ENCODE measurements at regions not wholly inside any gene's neighbourhood (a gene's known extent, or its start where the extent isn't known, plus 50 kb on each side); places are given as distances from the start of the nearest gene placed in this dataset.

DNA sequence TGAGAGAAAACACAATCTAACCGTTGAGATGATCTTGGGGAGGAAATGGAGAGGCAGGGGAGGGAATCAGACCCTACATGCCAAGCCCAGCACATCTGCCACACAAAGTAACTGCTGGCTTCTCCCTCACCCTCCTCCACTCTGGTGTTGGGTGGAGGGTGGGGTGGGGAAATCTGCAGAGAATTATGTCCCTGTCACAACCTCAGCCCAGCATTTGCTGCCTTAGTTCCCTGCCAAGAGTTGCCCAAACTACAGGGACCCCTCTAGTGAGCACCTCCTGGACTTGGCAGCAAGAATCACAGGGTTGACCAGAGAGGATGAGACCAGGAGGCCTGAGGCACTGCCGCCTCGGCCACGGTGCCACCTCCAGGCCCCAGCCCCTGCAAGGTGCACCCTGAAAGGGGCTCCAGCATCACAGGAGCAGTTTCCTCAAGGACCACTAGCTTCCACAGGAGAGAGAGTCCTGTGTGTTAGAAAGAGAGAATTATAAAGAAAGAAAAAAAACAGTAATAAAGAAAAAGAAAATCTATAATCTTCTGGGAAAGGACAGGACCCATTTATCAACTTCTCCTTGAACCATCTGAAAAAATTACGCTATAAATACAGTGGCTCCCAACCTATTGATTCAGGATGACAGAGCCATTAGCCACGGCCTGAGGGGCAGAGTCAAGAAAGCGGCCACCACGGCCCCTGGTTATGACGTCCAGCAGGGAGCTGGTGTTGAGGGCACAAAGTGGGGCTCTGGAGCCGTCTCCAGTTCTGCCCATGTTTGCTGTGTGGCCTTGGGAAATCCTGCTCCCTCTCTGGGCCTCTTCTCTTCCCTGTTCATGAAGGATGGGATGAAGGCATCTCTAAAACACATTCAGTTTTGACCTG, 451.7 kb downstream of the MATN1 start:
- no peak for FAIRE-seq
- 9% methylated on average over 8 of the region's 10 CpGs for WGBS (ENCODE audit: missing lambda C conversion rate)

DNA sequence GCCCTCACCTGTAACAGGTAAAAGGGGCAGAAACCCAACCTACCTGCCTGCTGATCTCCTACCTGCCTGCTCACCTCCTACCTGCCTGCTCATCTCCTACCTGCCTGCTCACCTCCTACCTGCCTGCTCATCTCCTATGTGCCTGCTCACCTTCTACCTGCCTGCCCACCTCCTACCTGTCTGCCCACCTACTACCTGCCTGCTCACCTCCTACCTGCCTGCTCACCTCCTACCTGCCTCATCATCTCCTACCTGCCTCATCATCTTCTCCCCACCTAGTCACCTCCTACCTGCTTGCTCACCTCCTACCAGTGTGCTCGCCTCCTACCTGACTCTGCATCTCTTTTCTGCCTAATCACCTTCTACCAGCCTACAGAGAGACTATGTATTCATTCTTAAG, 452.9 kb downstream of the MATN1 start:
- ChIA-PET POLR2A (no interaction called here), CTCF (no interaction called here)
- TF ChIP-seq FOSL2 (IDR thresholded peaks at IDR 0.05): no peak
- no peak for TF ChIP-seq FOSL2 (CRISPR knock-in tag; IDR thresholded peaks at IDR 0.05)
- FAIRE-seq: no peak
- no peak overlapping the region for H3K27ac ChIP-seq
- H3K4me2 ChIP-seq: no peak overlapping the region
- 24% methylated on average over 1 of the region's 1 CpG for WGBS (ENCODE audit: missing lambda C conversion rate)
- H3K4me3 ChIP-seq: no peak overlapping the region
- no peak for ATAC-seq
- no peak for DNase-seq (ENCODE audit: low read depth in 1 of 2, low spot score in 1 of 2)
- H3K4me1 ChIP-seq: no peaks in the 10 kb centered on the region
- no peaks in the 10 kb centered on the region for H3K9me3 ChIP-seq

More for the DNA sequence above, 451.7 kb downstream of the MATN1 start:
- ATAC-seq (no peak), DNase-seq (ENCODE audit: low read depth in 1 of 2, low spot score in 1 of 2) (no peak)
- ChIA-PET CTCF (no interaction called here), POLR2A (no interaction called here)
- TF ChIP-seq GATA3 (IDR thresholded peaks at IDR 0.05; ENCODE audit: borderline replicate concordance): no peak
- no peak for TF ChIP-seq RAD21 (conservative IDR thresholded peaks at IDR 0.05 in 1 of 2, IDR thresholded peaks at IDR 0.05 in 1 of 2)
- TF ChIP-seq RNF2 (IDR thresholded peaks at IDR 0.05; ENCODE audit: borderline replicate concordance, low read depth): no peak
- no peak for TF ChIP-seq KDM1A (IDR thresholded peaks at IDR 0.05; ENCODE audit: low read depth)
- TF ChIP-seq ZSCAN20 (CRISPR knock-in tag; IDR thresholded peaks at IDR 0.05): no peak
- no peak for TF ChIP-seq HOXB5 (CRISPR knock-in tag; IDR thresholded peaks at IDR 0.05)
- no peak for TF ChIP-seq NFE2L2 (conservative IDR thresholded peaks at IDR 0.05; ENCODE audit: low read length)
- TF ChIP-seq POLR2AphosphoS2 (conservative IDR thresholded peaks at IDR 0.05; ENCODE audit: low read length): no peak
- no peak for TF ChIP-seq JUNB (IDR thresholded peaks at IDR 0.05)
- no peak for TF ChIP-seq HOXA7 (CRISPR knock-in tag; IDR thresholded peaks at IDR 0.05)
- no peak for TF ChIP-seq TP53 (CRISPR knock-in tag; IDR thresholded peaks at IDR 0.05)
- TF ChIP-seq ZNF302 (CRISPR knock-in tag; IDR thresholded peaks at IDR 0.05): no peak
- no peak for TF ChIP-seq FOSB (CRISPR knock-in tag; IDR thresholded peaks at IDR 0.05)
- Histone ChIP-seq H3K4me3 (no peak overlapping the region), H3K4me2 (no peak overlapping the region), H3K9me3 (no peaks in the 10 kb centered on the region), H3K27ac (no peak overlapping the region), H3K4me1 (no peaks in the 10 kb centered on the region)

- no peaks in the 10 kb centered on the region for H3K4me1 ChIP-seq
- no peak overlapping the region for H3K4me3 ChIP-seq
- WGBS (ENCODE audit: missing lambda C conversion rate): 9% methylated on average over 4 of the region's 4 CpGs
- POLR2A ChIA-PET: no interaction called here
- H3K9me3 ChIP-seq: no peaks in the 10 kb centered on the region
- H3K4me2 ChIP-seq: no peak overlapping the region
- TF ChIP-seq, protein P1, sequence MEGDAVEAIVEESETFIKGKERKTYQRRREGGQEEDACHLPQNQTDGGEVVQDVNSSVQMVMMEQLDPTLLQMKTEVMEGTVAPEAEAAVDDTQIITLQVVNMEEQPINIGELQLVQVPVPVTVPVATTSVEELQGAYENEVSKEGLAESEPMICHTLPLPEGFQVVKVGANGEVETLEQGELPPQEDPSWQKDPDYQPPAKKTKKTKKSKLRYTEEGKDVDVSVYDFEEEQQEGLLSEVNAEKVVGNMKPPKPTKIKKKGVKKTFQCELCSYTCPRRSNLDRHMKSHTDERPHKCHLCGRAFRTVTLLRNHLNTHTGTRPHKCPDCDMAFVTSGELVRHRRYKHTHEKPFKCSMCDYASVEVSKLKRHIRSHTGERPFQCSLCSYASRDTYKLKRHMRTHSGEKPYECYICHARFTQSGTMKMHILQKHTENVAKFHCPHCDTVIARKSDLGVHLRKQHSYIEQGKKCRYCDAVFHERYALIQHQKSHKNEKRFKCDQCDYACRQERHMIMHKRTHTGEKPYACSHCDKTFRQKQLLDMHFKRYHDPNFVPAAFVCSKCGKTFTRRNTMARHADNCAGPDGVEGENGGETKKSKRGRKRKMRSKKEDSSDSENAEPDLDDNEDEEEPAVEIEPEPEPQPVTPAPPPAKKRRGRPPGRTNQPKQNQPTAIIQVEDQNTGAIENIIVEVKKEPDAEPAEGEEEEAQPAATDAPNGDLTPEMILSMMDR (IDR thresholded peaks at IDR 0.05): no peak
- TF ChIP-seq RCOR1 (IDR thresholded peaks at IDR 0.05; ENCODE audit: low read depth, low read length) (no peak), BHLHE40 (IDR thresholded peaks at IDR 0.05; ENCODE audit: low read depth, low read length) (no peak), MYC (IDR thresholded peaks at IDR 0.05; ENCODE audit: borderline replicate concordance, low read length) (no peak)
- no peak for FAIRE-seq
- H3K27ac ChIP-seq: no peak overlapping the region
- DNase-seq (ENCODE audit: low read depth in 1 of 2, low spot score in 1 of 2): no peak
- CTCF ChIA-PET: no interaction called here
- ATAC-seq: no peak
Observed at GRCh38 chr1:30268923-30269666, 454.3 kb downstream of the MATN1 start.
